GM21737 (cell line): ENCODE measurements at regions not wholly inside any gene's neighbourhood (a gene's known extent, or its start where the extent isn't known, plus 50 kb on each side); places are given as distances from the start of the nearest gene placed in this dataset.
"Not testable (repeated sequence)": the region's sequence is repeated elsewhere in the genome, so short reads cannot be mapped to it uniquely, and the experiment has no call there.

Experiments used
- ATAC-seq: cut with Tn5 transposase; IDR thresholded peaks from one replicate; pipeline ENCODE4 v1.9.1; 2021; ENCODE audit warnings: mild to moderate bottlenecking, moderate library complexity; ENCODE audit not compliant: unreplicated experiment

GRCh38 chr5:135279328-135279727 is 119.7 kb downstream of the MACROH2A1 start:
- no peak for ATAC-seq

- no peak for ATAC-seq
Observed at GRCh38 chr5:135276151-135276550, 122.9 kb downstream of the MACROH2A1 start.

- no peak for ATAC-seq
Observed at GRCh38 chr5:135273212-135273611, 125.8 kb downstream of the MACROH2A1 start.

GRCh38 chr5:135272311-135272805 is 126.7 kb downstream of the MACROH2A1 start:
- no peak for ATAC-seq

GRCh38 chr5:135271533-135272310 is 127.3 kb downstream of the MACROH2A1 start:
- no peak for ATAC-seq

GRCh38 chr5:135269931-135270421 is 129.1 kb downstream of the MACROH2A1 start:
- ATAC-seq: no peak

GRCh38 chr5:135269199-135269598 is 129.8 kb downstream of the MACROH2A1 start:
- no peak for ATAC-seq

GRCh38 chr5:135266975-135267374 is 132.1 kb downstream of the MACROH2A1 start:
- ATAC-seq: no peak

- no peak for ATAC-seq
Observed at GRCh38 chr5:135266303-135266635, 132.8 kb downstream of the MACROH2A1 start.

- no peak for ATAC-seq
Observed at GRCh38 chr5:135265497-135266302, 133.3 kb downstream of the MACROH2A1 start.

- ATAC-seq: no peak
Observed at GRCh38 chr5:135264451-135265440, 134.3 kb downstream of the MACROH2A1 start.

- no peak for ATAC-seq
Observed at GRCh38 chr5:135263022-135263668, 135.9 kb downstream of the MACROH2A1 start.

GRCh38 chr5:135262364-135262763 is 136.7 kb downstream of the MACROH2A1 start:
- no peak for ATAC-seq

GRCh38 chr5:135260108-135260507 is 138.9 kb downstream of the MACROH2A1 start:
- not testable (repeated sequence) for ATAC-seq

- no peak for ATAC-seq
Observed at GRCh38 chr5:135255461-135256178, 143.4 kb downstream of the MACROH2A1 start.

GRCh38 chr5:135254183-135254582 is 144.8 kb downstream of the MACROH2A1 start:
- no peak for ATAC-seq

GRCh38 chr5:135253601-135254178 is 145.3 kb downstream of the MACROH2A1 start:
- ATAC-seq: no peak

- no peak for ATAC-seq
Observed at GRCh38 chr5:135251093-135251492, 147.9 kb downstream of the MACROH2A1 start.

GRCh38 chr5:135250671-135251070 is 148.4 kb downstream of the MACROH2A1 start:
- no peak for ATAC-seq
